Ovary (tissue), 3 donors: ENCODE measurements at regions not wholly inside any gene's neighbourhood (a gene's known extent, or its start where the extent isn't known, plus 50 kb on each side); places are given as distances from the start of the nearest gene placed in this dataset.

Experiments
- CTCF ChIP-seq, 3 donors: fragments of 450-650 bp in 2 of 3; fragments of 200-600 bp in 1 of 3; IDR thresholded peaks; one replicate each; pipeline versions ENCODE4 v1.5.1 to v1.8.0; 2016 to 2022; ENCODE audit warnings: antibody characterized with exemption in 3 of 3, mild to moderate bottlenecking in 1 of 3
- EP300 ChIP-seq: sonication (generic); formaldehyde crosslinking; IDR thresholded peaks from one replicate; pipeline ENCODE4 v1.6.1; 2017; ENCODE audit warnings: antibody characterized with exemption
- POLR2A ChIP-seq: fragments of 450-650 bp; IDR thresholded peaks from one replicate; pipeline ENCODE4 v1.6.1; 2017; ENCODE audit warnings: antibody characterized with exemption, mild to moderate bottlenecking, moderate library complexity
- donor health status: DM: no; HTN: no; CAD: no.

- TF ChIP-seq CTCF (IDR thresholded peaks at IDR 0.05) (no peak), EP300 (no peak), POLR2A (no peak)
Measured at GRCh38 chr2:39522518-39522877, 85.4 kb upstream of the MAP4K3 start.
